NCI-H1105 (cell line): ENCODE measurements at regions not wholly inside any gene's neighbourhood (a gene's known extent, or its start where the extent isn't known, plus 50 kb on each side); places are given as distances from the start of the nearest gene placed in this dataset.
"Not testable (repeated sequence)": the region's sequence is repeated elsewhere in the genome, so short reads cannot be mapped to it uniquely, and the experiment has no call there.

Experiments used
- DNase-seq: peaks from one replicate; lab custom pipeline; 2025; lab: John Stamatoyannopoulos, UW

- DNase-seq: no peak
These were observed 129.3 kb downstream of the LNPK start for GRCh38 chr2:175872721-175873120.

- DNase-seq: no peak
These were observed 130.1 kb downstream of the LNPK start for GRCh38 chr2:175872005-175872348.

DNA sequence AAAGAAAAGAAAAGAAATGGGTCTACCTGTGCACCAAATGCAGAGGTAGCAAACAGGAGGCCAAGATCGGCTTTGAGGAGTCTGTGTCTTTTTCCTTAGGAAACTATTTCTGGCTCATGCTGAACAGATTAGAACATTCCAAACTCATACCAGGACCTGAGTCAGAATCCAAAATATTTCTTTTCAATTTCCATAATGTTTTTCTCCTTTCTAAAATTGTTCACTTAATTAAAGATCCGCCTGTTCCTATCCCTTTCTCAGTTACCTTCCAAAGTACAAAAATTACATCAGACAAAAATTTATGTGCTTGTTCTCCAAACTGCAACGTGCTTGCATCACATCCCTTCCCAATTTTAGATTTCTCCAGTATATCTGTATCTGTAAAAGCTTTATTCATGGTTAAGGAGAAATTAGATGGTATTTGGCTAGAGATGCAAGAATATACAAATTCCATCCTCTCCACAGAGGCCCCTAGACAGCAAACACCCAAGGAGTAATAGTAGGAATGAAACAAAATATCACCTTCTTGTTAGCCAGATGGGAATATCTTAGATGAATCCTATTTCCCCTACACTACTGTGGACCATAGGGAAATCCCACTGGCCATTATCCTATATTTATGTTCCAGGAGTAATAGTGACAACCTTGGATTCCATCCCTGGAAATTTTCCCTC is 130.6 kb downstream of the LNPK start:
- no peak for DNase-seq

GRCh38 chr2:175865716-175866115 is 136.4 kb downstream of the LNPK start:
- no peak for DNase-seq

DNA sequence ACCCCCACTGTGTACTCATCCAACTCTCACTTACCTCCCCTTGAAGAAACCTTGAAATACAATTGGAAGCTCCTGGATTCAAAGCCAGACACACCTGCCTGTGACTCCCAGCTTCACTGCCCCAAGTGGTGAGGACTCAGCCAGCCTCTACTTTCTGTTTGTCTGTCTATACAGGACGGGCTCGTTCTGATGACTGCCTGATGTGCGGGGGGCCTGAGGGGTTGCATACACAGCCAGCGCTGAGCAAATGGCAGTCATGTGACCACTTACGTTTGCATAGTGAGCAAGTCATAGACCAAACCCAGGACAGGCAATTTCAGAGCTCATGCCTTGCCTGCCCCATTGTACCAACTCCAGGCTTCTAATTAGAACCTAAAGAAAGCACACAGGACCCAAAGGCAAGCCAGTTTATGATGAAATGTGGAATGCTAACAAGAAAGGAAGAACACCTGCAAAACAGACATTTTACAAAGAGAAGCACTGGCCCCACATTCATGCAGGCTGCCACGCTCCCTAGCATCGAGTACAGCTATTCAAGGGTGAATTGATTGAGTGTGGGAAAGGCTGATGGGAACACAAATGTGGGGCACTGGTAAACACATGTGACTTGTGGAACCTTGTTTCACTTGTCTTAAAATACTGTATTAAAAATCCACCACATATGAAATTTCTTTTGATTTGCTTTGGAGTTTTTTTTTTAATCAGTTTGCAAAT is 137.8 kb downstream of the LNPK start:
- DNase-seq: no peak

GRCh38 chr2:175861958-175862357 is 140.1 kb downstream of the LNPK start:
- DNase-seq: no peak

DNA sequence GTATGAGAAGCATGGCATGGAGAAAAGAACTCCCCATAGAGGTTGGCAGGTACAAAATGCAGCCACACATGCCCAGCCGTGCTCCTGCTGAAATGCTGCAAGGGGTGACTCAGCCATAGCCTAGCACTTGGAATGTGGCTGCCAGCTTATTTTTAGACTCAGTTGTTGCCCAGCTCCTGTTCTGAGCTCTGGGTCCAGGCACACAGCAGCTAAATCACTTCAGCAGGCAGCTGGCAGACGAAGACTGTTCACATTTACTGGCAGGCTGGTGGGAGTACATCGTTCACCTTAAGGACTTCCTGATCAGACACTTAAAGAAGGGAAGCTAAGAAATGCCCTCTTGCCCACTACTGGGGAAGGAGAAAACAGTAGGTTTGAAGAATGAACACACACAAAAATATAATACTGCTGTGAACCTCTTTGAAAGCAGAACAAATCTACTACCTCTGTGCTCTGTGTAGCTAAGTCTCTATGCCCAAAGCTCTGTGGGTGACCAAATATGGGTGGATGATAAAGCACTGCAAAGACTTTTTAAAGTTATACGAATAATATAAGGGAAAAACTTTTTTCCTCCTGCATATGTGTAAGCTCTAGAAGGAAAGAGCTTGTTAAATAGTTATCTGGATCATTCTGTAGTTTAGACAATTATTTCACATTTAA is 146.1 kb downstream of the LNPK start:
- no peak for DNase-seq

DNA sequence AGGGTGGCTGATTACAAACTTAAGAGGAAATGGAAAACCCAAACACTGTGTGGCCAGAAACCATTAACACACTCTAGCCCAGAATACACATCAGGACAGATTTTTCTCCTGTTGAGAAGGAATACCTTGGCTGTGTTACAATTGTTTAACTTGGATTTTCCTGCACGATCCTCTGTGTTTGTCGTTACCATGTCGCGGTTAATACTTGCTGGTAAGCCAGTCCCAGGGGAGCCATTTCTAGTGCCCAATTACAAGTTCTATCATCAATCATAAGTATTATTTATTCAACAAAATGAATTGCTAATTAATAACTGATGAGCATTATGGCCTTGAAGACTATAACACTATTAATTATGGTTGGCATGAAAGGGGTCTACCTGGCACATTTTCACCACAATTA is 146.8 kb downstream of the LNPK start:
- DNase-seq: peak; percentile 17

DNA sequence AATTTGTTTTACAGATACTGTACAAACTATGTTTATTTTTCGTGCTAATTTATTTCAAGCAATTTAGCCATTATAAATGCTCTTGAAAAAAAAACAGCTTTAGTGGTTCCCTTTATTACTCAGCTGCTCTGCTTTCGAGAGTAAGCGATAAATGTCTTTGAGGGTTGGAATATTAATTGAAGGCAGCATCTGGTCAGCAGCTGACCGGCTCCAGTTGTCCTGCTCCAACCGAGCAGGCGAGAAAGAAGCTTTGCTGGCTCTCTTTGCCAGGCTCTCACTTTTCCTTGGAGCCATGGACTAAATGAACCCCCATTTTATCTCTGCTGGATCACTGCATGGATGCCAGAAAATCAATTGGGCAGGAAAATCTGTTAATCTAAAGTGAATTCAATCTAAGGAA is 147.4 kb downstream of the LNPK start:
- DNase-seq: no peak

DNA sequence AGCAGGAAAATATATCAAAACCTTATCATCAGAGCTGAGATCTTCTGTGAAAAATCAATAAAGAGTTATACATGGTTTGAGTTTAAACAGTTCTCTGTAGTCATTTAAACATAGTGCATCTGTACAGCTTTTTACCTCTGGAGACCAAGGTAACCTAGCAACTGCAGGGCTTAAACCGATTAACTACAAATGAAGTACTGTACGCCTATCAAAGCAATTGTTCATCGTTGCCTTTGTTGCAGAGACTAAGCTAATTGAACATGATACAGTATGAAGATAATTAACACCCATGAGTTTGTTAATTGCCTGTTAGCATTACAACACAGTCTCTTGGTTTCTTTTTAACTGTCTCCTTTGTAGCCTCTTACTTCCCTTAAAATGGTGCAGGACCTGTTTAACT is 147.9 kb downstream of the LNPK start:
- DNase-seq: peak; percentile 79

- DNase-seq: peak; percentile 37
These were observed 148.5 kb downstream of the LNPK start for GRCh38 chr2:175853616-175853890.

- DNase-seq: peak; percentile 37
These were observed 149.0 kb downstream of the LNPK start for GRCh38 chr2:175852879-175853615.

GRCh38 chr2:175847128-175847527 is 154.9 kb downstream of the LNPK start:
- no peak for DNase-seq

- DNase-seq: no peak
These were observed 157.9 kb downstream of the LNPK start for GRCh38 chr2:175844169-175844568.

DNA sequence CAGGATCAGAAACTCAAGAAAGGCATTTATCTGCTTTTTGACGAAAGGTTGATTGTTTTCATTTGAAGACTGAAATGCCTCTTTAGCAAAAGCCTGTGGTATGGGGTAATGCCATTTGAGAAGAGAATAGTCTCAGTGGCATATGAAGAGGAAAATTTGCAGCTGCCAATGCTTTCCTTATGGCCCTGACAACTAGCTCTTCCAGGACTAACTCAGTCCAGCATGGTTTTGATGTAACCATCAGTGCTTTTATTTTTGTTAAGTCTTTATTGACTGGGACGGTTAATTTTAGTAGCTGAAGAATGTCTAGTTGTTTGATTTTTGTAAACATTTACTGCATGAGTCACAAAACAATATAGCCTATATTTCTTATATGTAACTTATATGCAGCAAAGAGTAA is 158.4 kb downstream of the LNPK start:
- no peak for DNase-seq

DNA sequence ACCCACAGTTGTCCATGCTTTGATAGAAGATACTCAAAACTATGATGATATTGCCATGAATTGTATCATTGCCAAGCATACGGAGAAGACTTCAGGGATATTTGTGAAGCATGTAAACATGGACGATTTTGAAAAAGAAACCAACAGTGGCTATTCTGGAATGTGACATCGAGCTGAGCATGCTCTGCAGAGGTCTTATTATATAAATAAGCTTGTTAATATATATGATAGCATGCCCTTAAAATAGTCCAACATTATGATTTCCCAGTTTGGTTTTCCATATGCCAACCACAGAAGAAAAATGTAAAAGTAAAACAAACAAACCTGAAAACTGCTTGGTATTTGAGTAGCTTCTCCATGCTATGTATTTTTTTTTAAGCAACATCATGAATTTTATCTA is 159.1 kb downstream of the LNPK start:
- DNase-seq: no peak

DNA sequence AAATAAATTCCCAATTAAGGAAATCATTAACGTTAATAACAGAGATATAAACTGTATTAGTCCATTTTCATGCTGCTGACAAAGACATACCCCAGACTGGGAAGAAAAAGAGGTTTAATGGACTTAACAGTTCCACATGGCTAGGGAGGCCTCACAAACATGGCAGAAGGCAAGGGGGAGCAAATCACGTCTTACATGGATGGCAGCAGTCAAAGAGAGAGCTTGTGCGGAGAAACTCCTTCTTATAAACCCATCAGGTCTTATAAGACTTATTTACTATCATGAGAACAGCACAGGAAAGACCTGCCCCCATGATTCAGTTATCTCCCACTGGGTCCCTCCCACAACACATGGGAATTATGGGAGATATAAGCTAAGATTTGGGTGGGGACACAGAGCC is 161.3 kb downstream of the LNPK start:
- not testable (repeated sequence) for DNase-seq

DNA sequence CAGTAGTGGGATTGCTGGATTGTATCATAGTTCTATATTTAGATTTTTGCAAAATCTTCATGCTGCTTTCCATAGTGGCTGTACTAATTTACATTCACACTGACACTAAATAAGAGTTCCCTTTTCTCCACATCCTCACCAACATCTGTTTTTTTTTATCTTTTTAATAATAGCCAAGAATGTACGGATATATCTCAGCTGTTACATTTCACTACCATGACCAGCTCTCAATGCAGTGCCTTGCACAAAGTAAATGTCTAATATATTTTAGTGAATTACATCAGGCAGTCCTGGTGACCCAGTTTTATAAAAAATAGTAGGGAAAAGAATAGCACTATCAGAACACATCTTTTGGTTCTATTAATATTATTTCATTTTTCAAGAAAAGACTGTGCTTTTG is 161.8 kb downstream of the LNPK start:
- DNase-seq: no peak

- no peak for DNase-seq
These were observed 163.1 kb downstream of the LNPK start for GRCh38 chr2:175838979-175839378.

DNA sequence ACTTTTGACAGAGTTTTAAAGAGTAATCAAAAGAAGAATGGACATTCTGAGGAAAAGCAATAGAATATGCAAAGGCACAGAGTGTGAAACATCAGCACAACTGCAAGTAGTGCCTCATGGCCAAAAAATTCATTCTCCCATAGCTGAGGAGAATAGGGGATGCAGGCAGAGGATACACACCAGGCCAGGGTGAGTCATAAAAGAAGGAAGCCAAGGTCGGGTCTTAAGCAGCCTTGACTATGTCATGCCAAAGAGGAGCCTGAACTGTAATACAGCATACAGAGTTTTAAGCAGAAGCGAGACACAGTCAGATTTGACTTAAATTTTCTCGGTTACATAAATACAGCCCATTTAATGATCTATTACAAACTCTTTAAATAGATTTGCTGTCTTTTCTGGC is 165.0 kb downstream of the LNPK start:
- no peak for DNase-seq

- DNase-seq: no peak
These were observed 165.7 kb downstream of the LNPK start for GRCh38 chr2:175836361-175836760.

GRCh38 chr2:175834477-175834876 is 167.6 kb downstream of the LNPK start:
- DNase-seq: peak; percentile 55

DNA sequence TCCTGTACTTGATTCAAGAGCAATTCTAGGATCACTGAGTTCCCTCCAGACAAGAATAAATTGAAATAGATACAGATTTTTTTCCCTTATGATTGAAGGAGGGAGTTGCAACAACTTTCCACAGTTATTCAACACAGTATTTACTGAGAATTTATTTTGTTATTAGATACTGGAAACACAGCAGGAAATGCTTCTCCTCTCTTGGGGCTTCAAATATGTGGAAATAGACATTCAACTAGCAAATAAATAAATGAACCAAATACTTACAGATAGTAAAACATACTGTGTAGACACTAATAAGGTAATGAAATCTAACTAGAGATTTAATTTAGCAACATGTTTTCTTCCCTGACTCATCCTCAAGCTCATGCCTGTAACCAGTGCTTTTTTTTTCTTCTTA is 169.2 kb downstream of the LNPK start:
- DNase-seq: no peak
